ENCODE measurements at regions not wholly inside any gene's neighbourhood (a gene's known extent, or its start where the extent isn't known, plus 50 kb on each side); places are given as distances from the start of the nearest gene placed in this dataset.

GRCh38 chr12:31877884-31878283, 81.3 kb upstream of the RESF1 start:
- TF ChIP-seq EZH2 (IDR thresholded peaks at IDR 0.05; ENCODE audit: borderline replicate concordance, low read length): no peak
- TF ChIP-seq CTCF (conservative IDR thresholded peaks at IDR 0.05 in 1 of 2, IDR thresholded peaks at IDR 0.05 in 1 of 2; ENCODE audit: extremely low read depth in 1 of 2, insufficient read depth in 1 of 2, low read depth in 1 of 2, low read length in 2 of 2): no peak

Data from mammary epithelial cell (primary cell).